ENCODE measurements at regions not wholly inside any gene's neighbourhood (a gene's known extent, or its start where the extent isn't known, plus 50 kb on each side); places are given as distances from the start of the nearest gene placed in this dataset.

DNA sequence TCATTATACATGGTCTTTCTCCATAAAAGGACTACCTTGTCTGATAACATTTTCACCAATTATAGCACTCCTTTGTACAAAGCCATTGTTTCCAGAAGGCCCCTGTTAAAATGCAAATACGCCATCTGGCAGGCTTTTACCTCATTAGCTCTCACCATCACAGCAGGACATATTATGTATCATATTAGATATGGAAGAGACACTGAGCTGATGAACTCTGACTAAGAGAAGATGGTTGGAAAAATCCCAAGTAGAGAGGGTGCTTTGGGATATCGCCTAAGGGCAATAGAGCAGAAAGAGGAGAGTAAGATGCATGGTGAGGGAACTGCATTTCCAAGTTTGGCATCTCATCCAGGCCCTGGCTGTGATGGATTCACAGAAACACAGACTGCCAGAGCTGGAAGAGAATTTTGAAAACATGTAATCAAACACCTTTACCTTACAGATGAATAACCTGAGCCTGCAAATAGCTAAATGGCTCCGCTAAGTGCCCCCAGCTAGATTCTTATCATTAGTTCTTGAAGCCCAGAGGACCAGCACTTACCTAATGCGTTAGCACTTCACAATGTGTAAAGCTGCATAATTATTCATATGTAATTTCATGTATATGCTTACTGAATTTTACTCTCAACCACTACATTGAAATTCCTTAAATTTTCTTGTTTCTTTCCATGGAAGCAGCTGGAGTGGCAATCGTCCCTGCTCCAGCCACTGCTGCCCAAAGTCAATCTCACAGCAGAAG is 393.6 kb upstream of the IZUMO3 start:
- no peaks in the 10 kb centered on the region for H4K20me1 ChIP-seq (ENCODE audit: control insufficient read depth, extremely low read depth, insufficient read depth, low read length)
- H3K27ac ChIP-seq (ENCODE audit: insufficient read depth, low read length): no peak overlapping the region
- TF ChIP-seq, protein P1, sequence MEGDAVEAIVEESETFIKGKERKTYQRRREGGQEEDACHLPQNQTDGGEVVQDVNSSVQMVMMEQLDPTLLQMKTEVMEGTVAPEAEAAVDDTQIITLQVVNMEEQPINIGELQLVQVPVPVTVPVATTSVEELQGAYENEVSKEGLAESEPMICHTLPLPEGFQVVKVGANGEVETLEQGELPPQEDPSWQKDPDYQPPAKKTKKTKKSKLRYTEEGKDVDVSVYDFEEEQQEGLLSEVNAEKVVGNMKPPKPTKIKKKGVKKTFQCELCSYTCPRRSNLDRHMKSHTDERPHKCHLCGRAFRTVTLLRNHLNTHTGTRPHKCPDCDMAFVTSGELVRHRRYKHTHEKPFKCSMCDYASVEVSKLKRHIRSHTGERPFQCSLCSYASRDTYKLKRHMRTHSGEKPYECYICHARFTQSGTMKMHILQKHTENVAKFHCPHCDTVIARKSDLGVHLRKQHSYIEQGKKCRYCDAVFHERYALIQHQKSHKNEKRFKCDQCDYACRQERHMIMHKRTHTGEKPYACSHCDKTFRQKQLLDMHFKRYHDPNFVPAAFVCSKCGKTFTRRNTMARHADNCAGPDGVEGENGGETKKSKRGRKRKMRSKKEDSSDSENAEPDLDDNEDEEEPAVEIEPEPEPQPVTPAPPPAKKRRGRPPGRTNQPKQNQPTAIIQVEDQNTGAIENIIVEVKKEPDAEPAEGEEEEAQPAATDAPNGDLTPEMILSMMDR (conservative IDR thresholded peaks at IDR 0.05 in 1 of 2, IDR thresholded peaks at IDR 0.05 in 1 of 2; ENCODE audit: low read depth in 1 of 2, low read length in 2 of 2): no peak
- no peak for TF ChIP-seq EZH2 (IDR thresholded peaks at IDR 0.05; ENCODE audit: low read length, missing control alignments)
- H3K9ac ChIP-seq (ENCODE audit: insufficient read depth, low read length): no peak overlapping the region
- H3K36me3 ChIP-seq (ENCODE audit: control insufficient read depth, insufficient read depth, low read length): no peaks in the 10 kb centered on the region
- no peaks in the 10 kb centered on the region for H3K4me1 ChIP-seq (ENCODE audit: control insufficient read depth, extremely low read depth, insufficient read depth, low read length)
- H2AFZ ChIP-seq (ENCODE audit: low read length): no peak overlapping the region
- no peak overlapping the region for H3K4me3 ChIP-seq (replicated peaks in 1 of 4; ENCODE audit: control extremely low read depth in 1 of 4, insufficient read depth in 1 of 4, low read depth in 3 of 4, low read length in 4 of 4)
- no peak overlapping the region for H3K4me2 ChIP-seq (ENCODE audit: extremely low read depth, insufficient read depth, low read length)
- H3K27me3 ChIP-seq (ENCODE audit: control insufficient read depth, insufficient read depth, low read length): no peaks in the 10 kb centered on the region
- no peak for DNase-seq (ENCODE audit: low read depth in 2 of 2)
- no peaks in the 10 kb centered on the region for H3K79me2 ChIP-seq (ENCODE audit: control insufficient read depth, insufficient read depth, low read length)
- H3K9me3 ChIP-seq (ENCODE audit: control insufficient read depth, insufficient read depth, low read depth, low read length): no peaks in the 10 kb centered on the region

DNA sequence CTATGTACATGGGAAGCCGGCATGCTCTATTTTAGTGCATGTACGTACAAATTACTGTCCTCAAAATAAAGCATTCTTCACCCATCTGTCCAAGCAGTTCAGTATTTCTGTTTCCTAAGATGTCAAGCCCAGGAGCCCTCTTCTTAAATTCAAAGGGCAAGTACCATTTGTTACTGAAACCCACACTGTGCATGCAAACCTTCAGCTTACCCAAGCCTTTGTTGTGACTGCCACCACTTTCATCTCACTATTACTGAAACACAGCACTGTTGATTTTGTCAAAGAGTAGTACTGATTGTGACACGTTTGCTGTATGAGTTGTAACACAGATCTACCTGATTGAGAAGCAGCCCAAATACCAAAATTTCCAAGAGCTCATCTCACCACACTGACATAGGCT is 390.4 kb upstream of the IZUMO3 start:
- no peaks in the 10 kb centered on the region for H3K9me3 ChIP-seq (ENCODE audit: control insufficient read depth, insufficient read depth, low read depth, low read length)

DNA sequence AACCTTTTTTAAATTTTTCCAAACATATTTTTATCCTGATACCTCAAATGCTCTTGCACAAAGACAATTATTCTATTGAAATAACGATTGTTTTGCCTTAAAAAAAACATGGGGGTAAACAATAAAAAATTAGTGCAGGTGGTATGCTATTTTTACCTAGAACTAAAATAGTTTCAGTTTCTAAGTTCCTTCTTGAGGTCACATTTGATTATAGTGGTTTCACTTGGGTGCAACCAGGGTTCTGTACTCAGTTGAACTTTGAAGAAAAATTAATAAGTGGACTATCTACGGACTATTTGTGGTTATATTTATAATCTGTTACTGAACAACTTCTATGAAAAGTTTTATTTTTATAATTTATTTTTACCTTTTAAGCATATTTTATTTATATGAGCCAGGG is 387.1 kb upstream of the IZUMO3 start:
- Histone ChIP-seq H3K36me3 (ENCODE audit: control insufficient read depth, insufficient read depth, low read length) (no peaks in the 10 kb centered on the region), H3K27ac (ENCODE audit: insufficient read depth, low read length) (no peak overlapping the region), H3K4me1 (ENCODE audit: control insufficient read depth, extremely low read depth, insufficient read depth, low read length) (no peaks in the 10 kb centered on the region), H3K27me3 (ENCODE audit: control insufficient read depth, insufficient read depth, low read length) (no peaks in the 10 kb centered on the region), H3K9me3 (ENCODE audit: control insufficient read depth, insufficient read depth, low read depth, low read length) (no peaks in the 10 kb centered on the region), H2AFZ (ENCODE audit: low read length) (no peak overlapping the region), H3K79me2 (ENCODE audit: control insufficient read depth, insufficient read depth, low read length) (no peaks in the 10 kb centered on the region), H4K20me1 (ENCODE audit: control insufficient read depth, extremely low read depth, insufficient read depth, low read length) (no peaks in the 10 kb centered on the region), H3K4me2 (ENCODE audit: extremely low read depth, insufficient read depth, low read length) (no peak overlapping the region), H3K4me3 (replicated peaks in 1 of 4; ENCODE audit: control extremely low read depth in 1 of 4, insufficient read depth in 1 of 4, low read depth in 3 of 4, low read length in 4 of 4) (no peak overlapping the region), H3K9ac (ENCODE audit: insufficient read depth, low read length) (no peak overlapping the region)
- TF ChIP-seq, protein P1 (conservative IDR thresholded peaks at IDR 0.05 in 1 of 2, IDR thresholded peaks at IDR 0.05 in 1 of 2; ENCODE audit: low read depth in 1 of 2, low read length in 2 of 2): no peak
- no peak for TF ChIP-seq EZH2 (IDR thresholded peaks at IDR 0.05; ENCODE audit: low read length, missing control alignments)
- DNase-seq (ENCODE audit: low read depth in 2 of 2): no peak

More for the DNA sequence above, 390.4 kb upstream of the IZUMO3 start:
- Histone ChIP-seq H3K27me3 (ENCODE audit: control insufficient read depth, insufficient read depth, low read length) (no peaks in the 10 kb centered on the region), H3K4me3 (replicated peaks in 1 of 4; ENCODE audit: control extremely low read depth in 1 of 4, insufficient read depth in 1 of 4, low read depth in 3 of 4, low read length in 4 of 4) (no peak overlapping the region), H3K4me2 (ENCODE audit: extremely low read depth, insufficient read depth, low read length) (no peak overlapping the region), H3K27ac (ENCODE audit: insufficient read depth, low read length) (no peak overlapping the region), H3K79me2 (ENCODE audit: control insufficient read depth, insufficient read depth, low read length) (no peaks in the 10 kb centered on the region), H4K20me1 (ENCODE audit: control insufficient read depth, extremely low read depth, insufficient read depth, low read length) (no peaks in the 10 kb centered on the region), H3K36me3 (ENCODE audit: control insufficient read depth, insufficient read depth, low read length) (no peaks in the 10 kb centered on the region), H3K4me1 (ENCODE audit: control insufficient read depth, extremely low read depth, insufficient read depth, low read length) (no peaks in the 10 kb centered on the region), H2AFZ (ENCODE audit: low read length) (no peak overlapping the region), H3K9ac (ENCODE audit: insufficient read depth, low read length) (no peak overlapping the region)
- TF ChIP-seq, protein P1 (conservative IDR thresholded peaks at IDR 0.05 in 1 of 2, IDR thresholded peaks at IDR 0.05 in 1 of 2; ENCODE audit: low read depth in 1 of 2, low read length in 2 of 2): no peak
- no peak for TF ChIP-seq EZH2 (IDR thresholded peaks at IDR 0.05; ENCODE audit: low read length, missing control alignments)
- DNase-seq (ENCODE audit: low read depth in 2 of 2): no peak
